ENCODE measurements at regions not wholly inside any gene's neighbourhood (a gene's known extent, or its start where the extent isn't known, plus 50 kb on each side); places are given as distances from the start of the nearest gene placed in this dataset.
"Not testable (repeated sequence)": the region's sequence is repeated elsewhere in the genome, so short reads cannot be mapped to it uniquely, and the experiment has no call there.

DNA sequence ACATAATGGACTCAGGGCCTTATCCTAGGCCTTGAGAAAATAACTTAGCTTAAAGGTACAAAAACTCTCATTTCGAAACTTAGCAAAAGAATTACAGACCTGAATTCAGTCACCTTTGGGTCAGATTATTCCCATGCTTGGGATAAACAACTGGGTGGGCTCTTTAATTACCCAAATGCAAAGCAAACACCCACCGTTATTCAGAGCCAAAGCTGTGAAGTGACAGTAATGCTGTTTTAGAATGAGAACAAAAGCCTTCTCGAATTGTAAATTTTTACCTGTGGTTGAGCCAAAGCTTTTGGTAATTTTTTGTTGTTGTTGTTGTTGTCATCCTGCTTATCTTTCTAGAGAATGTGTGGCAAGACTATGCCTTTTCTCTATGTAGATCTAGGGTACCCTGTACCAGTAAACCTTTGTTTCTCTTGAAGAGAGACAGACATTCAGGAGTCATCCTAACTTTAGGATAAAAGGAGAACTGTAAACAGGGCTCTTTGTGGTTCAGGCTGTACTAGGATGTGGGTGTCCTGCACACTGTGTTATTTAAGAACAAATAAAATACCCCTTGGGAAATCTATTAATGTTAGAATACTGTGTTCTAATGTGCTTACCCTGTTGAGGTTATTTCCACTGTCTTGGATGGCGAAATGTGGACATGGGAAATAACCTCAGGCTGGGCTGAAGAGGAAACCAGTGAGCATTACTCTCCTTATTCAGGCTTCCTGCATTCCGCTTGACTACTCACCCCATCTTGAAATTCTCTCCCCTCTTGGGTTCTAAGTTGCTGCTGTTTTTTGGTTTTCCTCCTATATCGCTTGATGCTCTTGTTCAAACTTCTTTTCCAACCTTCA is 480.7 kb downstream of the CD83 start:
- no peak overlapping the region for H3K27ac ChIP-seq (ENCODE audit: low read depth, low read length)
- no peaks in the 10 kb centered on the region for H3K9me3 ChIP-seq (ENCODE audit: control insufficient read depth in 3 of 3, low read length in 3 of 3)
- H3K36me3 ChIP-seq (ENCODE audit: control insufficient read depth in 3 of 3, insufficient read depth in 3 of 3, low read length in 3 of 3), result no peaks in the 10 kb centered on the region
- no peaks in the 10 kb centered on the region for H3K27me3 ChIP-seq (ENCODE audit: control insufficient read depth in 3 of 3, insufficient read depth in 3 of 3, low read length in 3 of 3)
- no peak overlapping the region for H3K9ac ChIP-seq (ENCODE audit: low read depth in 1 of 3, low read length in 3 of 3)
- no peaks in the 10 kb centered on the region for H3K4me1 ChIP-seq (ENCODE audit: control insufficient read depth in 3 of 3, insufficient read depth in 3 of 3, low read length in 3 of 3)
- no peak overlapping the region for H3K4me3 ChIP-seq (ENCODE audit: low read length in 3 of 3)

DNA sequence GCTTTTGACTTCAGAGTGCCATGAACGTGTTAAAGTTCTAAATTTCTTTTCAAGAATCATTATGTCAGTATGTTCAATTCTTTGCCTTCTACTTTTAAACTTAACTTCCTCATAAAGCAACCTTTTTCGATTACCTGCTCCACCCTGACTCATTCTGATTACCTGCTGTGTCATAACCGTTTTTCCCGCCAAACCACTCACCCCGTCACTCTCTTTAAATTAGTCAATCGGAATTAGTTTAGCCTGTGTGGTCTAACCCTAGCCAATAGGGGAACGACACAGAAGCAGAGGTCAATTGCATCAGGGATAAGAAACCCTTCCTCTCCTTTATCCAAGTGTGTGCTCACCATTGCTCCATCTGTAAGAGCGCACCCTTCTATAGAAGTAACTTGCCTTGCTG is 482.7 kb downstream of the CD83 start:
- not testable (repeated sequence) for H3K27ac ChIP-seq (ENCODE audit: low read depth, low read length); H3K9ac ChIP-seq (ENCODE audit: low read depth in 1 of 3, low read length in 3 of 3); H3K4me1 ChIP-seq (ENCODE audit: control insufficient read depth in 3 of 3, insufficient read depth in 3 of 3, low read length in 3 of 3); H3K27me3 ChIP-seq (ENCODE audit: control insufficient read depth in 3 of 3, insufficient read depth in 3 of 3, low read length in 3 of 3); H3K36me3 ChIP-seq (ENCODE audit: control insufficient read depth in 3 of 3, insufficient read depth in 3 of 3, low read length in 3 of 3); H3K4me3 ChIP-seq (ENCODE audit: low read length in 3 of 3); H3K9me3 ChIP-seq (ENCODE audit: control insufficient read depth in 3 of 3, low read length in 3 of 3)

DNA sequence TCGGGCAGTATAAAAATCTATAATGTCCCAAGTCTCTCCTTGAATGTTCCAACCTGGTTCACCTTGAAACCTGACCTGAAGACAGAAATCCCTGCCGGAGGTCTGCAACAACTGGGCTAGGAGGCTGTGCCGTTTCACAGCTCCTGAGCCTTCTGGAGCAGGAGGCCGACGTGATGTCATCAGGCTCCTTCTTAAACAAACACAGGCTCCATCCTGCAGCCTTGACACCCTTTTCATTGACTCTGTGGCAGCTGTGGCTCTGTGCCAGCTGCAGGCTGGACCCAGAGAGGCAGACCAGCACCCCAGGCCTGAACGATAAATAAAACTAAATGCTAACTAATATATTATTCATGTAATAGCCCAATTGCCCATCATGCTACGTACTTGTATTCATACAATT is 483.9 kb downstream of the CD83 start:
- Histone ChIP-seq H3K36me3 (ENCODE audit: control insufficient read depth in 3 of 3, insufficient read depth in 3 of 3, low read length in 3 of 3) (no peaks in the 10 kb centered on the region), H3K9ac (ENCODE audit: low read depth in 1 of 3, low read length in 3 of 3) (no peak overlapping the region), H3K4me1 (ENCODE audit: control insufficient read depth in 3 of 3, insufficient read depth in 3 of 3, low read length in 3 of 3) (no peaks in the 10 kb centered on the region), H3K27ac (ENCODE audit: low read depth, low read length) (no peak overlapping the region), H3K4me3 (ENCODE audit: low read length in 3 of 3) (no peak overlapping the region), H3K27me3 (ENCODE audit: control insufficient read depth in 3 of 3, insufficient read depth in 3 of 3, low read length in 3 of 3) (no peaks in the 10 kb centered on the region), H3K9me3 (ENCODE audit: control insufficient read depth in 3 of 3, low read length in 3 of 3) (no peaks in the 10 kb centered on the region)

DNA sequence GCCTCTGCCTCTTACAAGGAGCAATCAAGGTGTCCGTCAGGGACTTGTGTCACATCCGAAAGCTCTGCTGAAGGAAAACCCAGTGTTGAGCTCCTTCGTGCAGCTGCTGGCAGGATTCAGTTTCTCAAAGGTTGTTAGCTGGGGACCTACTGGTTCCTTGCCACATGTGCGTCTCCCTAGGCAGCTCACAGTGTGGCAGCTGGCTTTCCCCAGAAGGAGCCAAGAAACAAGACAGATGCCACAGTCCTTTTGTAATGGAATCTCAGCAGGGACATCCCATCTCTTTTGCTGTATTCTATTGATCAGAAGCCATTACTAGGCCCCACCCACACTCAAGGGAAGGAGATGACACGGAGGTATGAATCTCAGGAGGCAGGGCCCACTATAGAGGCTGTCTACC is 488.8 kb downstream of the CD83 start:
- no peak overlapping the region for H3K27ac ChIP-seq (ENCODE audit: low read depth, low read length)
- no peaks in the 10 kb centered on the region for H3K4me1 ChIP-seq (ENCODE audit: control insufficient read depth in 3 of 3, insufficient read depth in 3 of 3, low read length in 3 of 3)
- no peaks in the 10 kb centered on the region for H3K27me3 ChIP-seq (ENCODE audit: control insufficient read depth in 3 of 3, insufficient read depth in 3 of 3, low read length in 3 of 3)
- no peak overlapping the region for H3K9ac ChIP-seq (ENCODE audit: low read depth in 1 of 3, low read length in 3 of 3)
- H3K36me3 ChIP-seq (ENCODE audit: control insufficient read depth in 3 of 3, insufficient read depth in 3 of 3, low read length in 3 of 3), result no peaks in the 10 kb centered on the region
- no peak overlapping the region for H3K4me3 ChIP-seq (ENCODE audit: low read length in 3 of 3)
- no peaks in the 10 kb centered on the region for H3K9me3 ChIP-seq (ENCODE audit: control insufficient read depth in 3 of 3, low read length in 3 of 3)

DNA sequence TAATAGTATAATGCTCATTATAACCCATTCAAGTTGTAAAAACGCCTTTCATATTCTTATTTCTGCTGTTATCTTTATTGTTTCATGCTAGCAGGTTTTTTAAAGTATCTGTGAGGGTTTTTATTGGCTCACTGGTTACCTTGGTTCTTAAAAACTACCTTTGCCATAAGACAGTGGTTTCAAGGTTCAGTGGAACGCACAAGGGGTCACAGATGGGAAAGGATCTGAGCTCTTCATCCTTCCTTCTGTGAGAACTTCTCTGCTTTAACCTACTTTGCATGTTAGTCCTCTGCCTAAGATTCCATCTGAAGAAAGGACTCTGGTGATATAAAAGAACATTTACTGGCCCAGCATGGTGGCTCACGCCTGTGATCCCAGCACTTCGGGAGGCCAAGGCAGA is 492.6 kb downstream of the CD83 start:
- H3K36me3 ChIP-seq (ENCODE audit: control insufficient read depth in 3 of 3, insufficient read depth in 3 of 3, low read length in 3 of 3), result no peaks in the 10 kb centered on the region
- H3K27ac ChIP-seq (ENCODE audit: low read depth, low read length), result no peak overlapping the region
- no peaks in the 10 kb centered on the region for H3K9me3 ChIP-seq (ENCODE audit: control insufficient read depth in 3 of 3, low read length in 3 of 3)
- no peak overlapping the region for H3K4me3 ChIP-seq (ENCODE audit: low read length in 3 of 3)
- no peaks in the 10 kb centered on the region for H3K27me3 ChIP-seq (ENCODE audit: control insufficient read depth in 3 of 3, insufficient read depth in 3 of 3, low read length in 3 of 3)
- H3K9ac ChIP-seq (ENCODE audit: low read depth in 1 of 3, low read length in 3 of 3), result no peak overlapping the region
- H3K4me1 ChIP-seq (ENCODE audit: control insufficient read depth in 3 of 3, insufficient read depth in 3 of 3, low read length in 3 of 3), result no peaks in the 10 kb centered on the region

DNA sequence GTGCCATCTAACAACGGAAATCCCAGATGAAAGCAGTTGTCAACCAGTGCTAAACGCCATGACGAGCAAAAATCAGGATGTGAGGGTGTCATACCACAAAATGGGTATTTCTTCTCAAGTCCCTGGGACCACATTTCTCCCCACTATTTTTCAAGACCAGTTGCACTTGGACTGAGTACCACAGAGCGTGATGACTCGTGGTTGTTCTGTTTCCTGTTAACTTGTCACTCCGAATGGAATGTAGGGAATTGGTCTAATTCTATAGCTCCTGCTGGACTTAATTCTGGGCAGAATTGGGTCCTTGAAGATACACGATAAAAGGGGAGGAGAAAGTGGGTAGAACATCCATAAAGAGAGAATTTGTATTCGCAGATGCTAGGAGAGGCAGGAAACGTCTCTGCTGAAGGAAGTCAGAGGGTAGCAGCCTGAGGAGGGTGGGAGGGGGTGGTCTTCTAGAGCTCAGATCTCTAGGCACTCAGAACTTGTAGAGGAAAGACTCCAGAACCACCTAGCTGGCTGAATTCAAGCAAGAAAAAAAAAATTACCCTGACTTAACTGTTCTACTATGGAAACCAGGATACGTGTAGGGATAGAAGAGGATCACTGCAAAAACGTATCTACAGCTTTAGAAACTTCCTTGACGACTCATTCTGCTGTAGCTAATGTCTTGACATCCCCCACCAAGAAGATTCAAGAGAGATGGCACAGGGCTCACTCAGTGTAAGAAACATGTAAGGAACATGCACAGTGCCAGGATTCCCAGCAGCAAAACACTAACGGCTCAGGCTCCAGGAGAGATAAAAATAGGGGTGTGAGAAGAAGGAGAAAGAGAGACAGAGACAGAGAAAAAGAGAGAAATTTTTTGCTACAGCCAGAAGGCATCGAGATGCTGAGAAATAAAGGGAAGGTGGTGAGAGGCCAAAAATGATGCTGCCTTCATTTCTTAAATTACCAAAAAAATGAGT is 494.7 kb downstream of the CD83 start:
- Histone ChIP-seq H3K36me3 (ENCODE audit: control insufficient read depth in 3 of 3, insufficient read depth in 3 of 3, low read length in 3 of 3) (no peaks in the 10 kb centered on the region), H3K27me3 (ENCODE audit: control insufficient read depth in 3 of 3, insufficient read depth in 3 of 3, low read length in 3 of 3) (no peaks in the 10 kb centered on the region), H3K4me3 (ENCODE audit: low read length in 3 of 3) (no peak overlapping the region), H3K9me3 (ENCODE audit: control insufficient read depth in 3 of 3, low read length in 3 of 3) (peaks cover 0 to 3% (median 0%) of the 10 kb centered on the region in 3 donors), H3K27ac (ENCODE audit: low read depth, low read length) (no peak overlapping the region), H3K4me1 (ENCODE audit: control insufficient read depth in 3 of 3, insufficient read depth in 3 of 3, low read length in 3 of 3) (no peaks in the 10 kb centered on the region), H3K9ac (ENCODE audit: low read depth in 1 of 3, low read length in 3 of 3) (no peak overlapping the region)

DNA sequence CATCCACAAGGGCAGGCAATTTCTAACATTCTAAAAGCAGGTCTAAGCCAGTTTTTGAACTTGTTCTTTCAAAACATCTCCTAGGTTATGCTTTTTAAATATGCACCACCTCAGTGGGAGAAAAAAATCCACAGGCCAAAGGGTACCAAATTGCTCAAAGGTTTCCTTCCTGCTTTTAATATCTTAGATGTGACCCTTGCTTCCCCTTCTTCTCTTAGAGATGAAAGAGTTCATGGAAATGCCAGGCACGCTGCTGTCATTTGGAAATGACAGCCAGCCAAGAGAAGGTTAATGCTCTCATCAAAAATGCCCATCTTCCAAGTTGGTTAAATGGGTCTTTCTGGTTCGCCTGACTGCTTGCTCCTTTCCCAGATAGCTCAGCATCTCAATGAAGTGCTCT is 497.1 kb downstream of the CD83 start:
- Histone ChIP-seq H3K27me3 (ENCODE audit: control insufficient read depth in 3 of 3, insufficient read depth in 3 of 3, low read length in 3 of 3) (no peaks in the 10 kb centered on the region), H3K4me3 (ENCODE audit: low read length in 3 of 3) (no peak overlapping the region), H3K9me3 (ENCODE audit: control insufficient read depth in 3 of 3, low read length in 3 of 3) (peaks cover 0 to 3% (median 0%) of the 10 kb centered on the region in 3 donors), H3K36me3 (ENCODE audit: control insufficient read depth in 3 of 3, insufficient read depth in 3 of 3, low read length in 3 of 3) (no peaks in the 10 kb centered on the region), H3K9ac (ENCODE audit: low read depth in 1 of 3, low read length in 3 of 3) (no peak overlapping the region), H3K27ac (ENCODE audit: low read depth, low read length) (no peak overlapping the region), H3K4me1 (ENCODE audit: control insufficient read depth in 3 of 3, insufficient read depth in 3 of 3, low read length in 3 of 3) (no peaks in the 10 kb centered on the region)

DNA sequence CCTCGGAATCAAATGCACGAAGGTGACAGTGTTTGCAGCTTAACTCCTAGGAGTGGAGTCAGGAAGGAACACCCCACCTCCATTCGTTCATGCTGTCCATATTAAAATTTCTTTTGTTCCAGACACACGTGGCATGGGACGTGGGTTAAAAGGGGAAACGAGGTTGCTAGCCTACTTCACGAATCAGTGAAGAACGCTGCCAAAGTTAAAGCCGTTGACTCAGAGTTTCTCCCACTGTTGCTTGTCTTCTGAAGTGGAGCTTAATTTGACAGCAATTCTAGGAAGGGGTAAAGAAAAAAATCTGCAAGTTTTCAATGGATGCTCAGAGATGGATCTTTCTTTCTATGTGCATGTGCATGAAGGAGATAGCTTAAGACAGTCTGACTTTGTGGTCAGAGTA is 499.1 kb downstream of the CD83 start:
- H3K9ac ChIP-seq (ENCODE audit: low read depth in 1 of 3, low read length in 3 of 3), result no peak overlapping the region

DNA sequence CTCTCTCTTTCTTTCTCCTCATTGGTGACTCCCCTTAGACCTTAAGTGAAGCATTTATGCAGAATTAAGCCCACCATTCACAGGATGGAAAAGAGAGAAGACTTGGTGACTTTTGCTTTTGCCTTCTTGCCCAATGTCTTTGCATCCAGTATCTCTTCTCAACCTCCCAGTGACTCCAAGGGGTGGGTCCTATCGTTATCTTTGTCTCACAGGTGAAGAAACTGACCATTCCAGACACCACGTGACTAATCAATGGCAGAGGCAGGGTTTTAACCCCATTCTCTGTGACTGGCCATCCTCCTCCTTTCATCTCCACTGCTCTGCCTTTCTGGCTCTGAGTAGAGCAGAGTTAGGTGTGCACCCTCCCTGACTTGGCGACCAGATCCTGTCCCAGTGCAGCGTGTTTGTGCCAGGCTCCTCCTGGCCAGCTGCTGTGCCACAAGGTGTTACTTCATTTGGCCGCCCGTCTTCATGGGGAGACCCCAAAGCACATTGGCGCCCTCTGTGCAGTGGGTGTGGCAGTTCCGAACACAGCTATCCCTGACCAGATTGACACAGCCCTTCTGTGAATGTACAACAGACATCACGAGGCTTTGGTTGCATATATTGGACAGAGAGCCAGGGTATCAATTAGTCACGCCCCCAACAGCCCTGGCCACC is 501.3 kb downstream of the CD83 start:
- Histone ChIP-seq H3K9me3 (ENCODE audit: control insufficient read depth in 3 of 3, low read length in 3 of 3) (peaks cover 0 to 3% (median 0%) of the 10 kb centered on the region in 3 donors), H3K4me3 (ENCODE audit: low read length in 3 of 3) (no peak overlapping the region), H3K27ac (ENCODE audit: low read depth, low read length) (no peak overlapping the region), H3K9ac (ENCODE audit: low read depth in 1 of 3, low read length in 3 of 3) (no peak overlapping the region), H3K4me1 (ENCODE audit: control insufficient read depth in 3 of 3, insufficient read depth in 3 of 3, low read length in 3 of 3) (peaks cover 5 to 12% (median 10%) of the 10 kb centered on the region in 3 donors), H3K36me3 (ENCODE audit: control insufficient read depth in 3 of 3, insufficient read depth in 3 of 3, low read length in 3 of 3) (no peaks in the 10 kb centered on the region), H3K27me3 (ENCODE audit: control insufficient read depth in 3 of 3, insufficient read depth in 3 of 3, low read length in 3 of 3) (peaks cover 0 to 2% (median 0%) of the 10 kb centered on the region in 3 donors)

More for the DNA sequence above, 499.1 kb downstream of the CD83 start:
- Histone ChIP-seq H3K27ac (ENCODE audit: low read depth, low read length) (no peak overlapping the region), H3K4me3 (ENCODE audit: low read length in 3 of 3) (no peak overlapping the region), H3K27me3 (ENCODE audit: control insufficient read depth in 3 of 3, insufficient read depth in 3 of 3, low read length in 3 of 3) (peaks cover 0 to 2% (median 0%) of the 10 kb centered on the region in 3 donors), H3K9me3 (ENCODE audit: control insufficient read depth in 3 of 3, low read length in 3 of 3) (peaks cover 0 to 3% (median 0%) of the 10 kb centered on the region in 3 donors), H3K4me1 (ENCODE audit: control insufficient read depth in 3 of 3, insufficient read depth in 3 of 3, low read length in 3 of 3) (peaks cover 4 to 5% (median 5%) of the 10 kb centered on the region in 3 donors), H3K36me3 (ENCODE audit: control insufficient read depth in 3 of 3, insufficient read depth in 3 of 3, low read length in 3 of 3) (no peaks in the 10 kb centered on the region)
